ENCODE measurements at regions not wholly inside any gene's neighbourhood (a gene's known extent, or its start where the extent isn't known, plus 50 kb on each side); places are given as distances from the start of the nearest gene placed in this dataset.

GRCh38 chr15:66859688-66860253, 157.7 kb downstream of the SMAD6 start:
- TF ChIP-seq POLR2A (IDR thresholded peaks at IDR 0.05) (no peak), CTCF (IDR thresholded peaks at IDR 0.05) (no peak), EP300 (IDR thresholded peaks at IDR 0.05) (no peak), POLR2AphosphoS5 (IDR thresholded peaks at IDR 0.05) (no peak)
